G401.6 (cell line): ENCODE measurements at regions not wholly inside any gene's neighbourhood (a gene's known extent, or its start where the extent isn't known, plus 50 kb on each side); places are given as distances from the start of the nearest gene placed in this dataset.
"Not testable (repeated sequence)": the region's sequence is repeated elsewhere in the genome, so short reads cannot be mapped to it uniquely, and the experiment has no call there.

Source experiments
- FAIRE-seq: peaks from 2 replicates; lab custom pipeline; 2012; peaks lifted over from hg19 to GRCh38; lab: Jason Lieb, UNC

GRCh38 chr5:77909237-77909636 lies 133.1 kb upstream of the TBCA start:
- FAIRE-seq: no peak

- no peak for FAIRE-seq
These were observed 132.6 kb upstream of the TBCA start for GRCh38 chr5:77908787-77909186.

- FAIRE-seq: no peak
These were observed 131.6 kb upstream of the TBCA start for GRCh38 chr5:77907786-77908185.

GRCh38 chr5:77906806-77907205 lies 130.7 kb upstream of the TBCA start:
- FAIRE-seq: no peak

GRCh38 chr5:77904362-77904761 lies 128.2 kb upstream of the TBCA start:
- no peak for FAIRE-seq

- FAIRE-seq: no peak
These were observed 124.6 kb upstream of the TBCA start for GRCh38 chr5:77900691-77901090.

GRCh38 chr5:77898385-77898784 lies 122.2 kb upstream of the TBCA start:
- FAIRE-seq: no peak

GRCh38 chr5:77896338-77896737 lies 120.2 kb upstream of the TBCA start:
- no peak for FAIRE-seq

- FAIRE-seq: not testable (repeated sequence)
These were observed 118.0 kb upstream of the TBCA start for GRCh38 chr5:77894103-77894502.

GRCh38 chr5:77893225-77893860 lies 117.2 kb upstream of the TBCA start:
- no peak for FAIRE-seq

- no peak for FAIRE-seq
These were observed 116.2 kb upstream of the TBCA start for GRCh38 chr5:77892061-77893010.

- no peak for FAIRE-seq
These were observed 109.4 kb upstream of the TBCA start for GRCh38 chr5:77885519-77885918.

GRCh38 chr5:77882670-77883257 lies 106.6 kb upstream of the TBCA start:
- FAIRE-seq: no peak

GRCh38 chr5:77881528-77881927 lies 105.4 kb upstream of the TBCA start:
- FAIRE-seq: no peak

GRCh38 chr5:77877516-77878355 lies 101.6 kb upstream of the TBCA start:
- FAIRE-seq: no peak

- no peak for FAIRE-seq
These were observed 100.8 kb upstream of the TBCA start for GRCh38 chr5:77876862-77877502.

GRCh38 chr5:77876316-77876715 lies 100.2 kb upstream of the TBCA start:
- no peak for FAIRE-seq

GRCh38 chr5:77874691-77875090 lies 98.6 kb upstream of the TBCA start:
- FAIRE-seq: no peak

GRCh38 chr5:77873239-77873638 lies 97.1 kb upstream of the TBCA start:
- no peak for FAIRE-seq

- FAIRE-seq: no peak
These were observed 95.8 kb upstream of the TBCA start for GRCh38 chr5:77871946-77872345.

- FAIRE-seq: no peak
These were observed 94.9 kb upstream of the TBCA start for GRCh38 chr5:77871016-77871415.
